ENCODE measurements at regions not wholly inside any gene's neighbourhood (a gene's known extent, or its start where the extent isn't known, plus 50 kb on each side); places are given as distances from the start of the nearest gene placed in this dataset.

DNA sequence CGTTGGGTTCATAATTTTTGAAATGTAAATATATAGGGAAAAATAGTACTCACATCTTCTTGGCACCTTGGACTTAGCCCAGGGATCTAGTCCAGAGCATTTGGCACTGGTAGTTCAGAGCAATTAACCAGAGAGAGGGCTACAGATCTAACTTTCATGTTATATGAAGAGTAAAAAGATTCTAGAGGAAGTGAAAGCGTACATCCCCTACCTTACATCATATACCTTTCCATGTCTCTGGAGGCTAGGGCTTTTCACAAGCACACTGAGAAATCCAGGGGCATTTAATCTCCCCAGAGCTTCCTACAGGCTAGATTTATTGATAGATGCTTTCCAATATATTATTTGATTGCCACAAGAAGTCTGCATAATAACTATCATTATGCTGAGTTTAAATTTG is 687.5 kb upstream of the FBXO33 start:
- H3K9ac ChIP-seq (ENCODE audit: low read depth in 1 of 2, low read length in 2 of 2) = no peak overlapping the region
- 78% methylated on average over 2 of the region's 2 CpGs for WGBS
- H3K27ac ChIP-seq (ENCODE audit: low read depth in 1 of 2, low read length in 2 of 2) = no peak overlapping the region
- peaks cover 0 to 3% (median 0%) of the 10 kb centered on the region in 4 donors for H3K4me1 ChIP-seq (ENCODE audit: control insufficient read depth in 4 of 4, insufficient read depth in 4 of 4, low read length in 3 of 4)
- no peak for DNase-seq (ENCODE audit: low spot score)
- H3K9me3 ChIP-seq (ENCODE audit: control insufficient read depth in 4 of 4, low read length in 3 of 4) = no peaks in the 10 kb centered on the region
- TF ChIP-seq EGR1 (IDR thresholded peaks at IDR 0.05; ENCODE audit: low read depth in 2 of 2) (no peak), TAF1 (conservative IDR thresholded peaks at IDR 0.05) (no peak), GABPA (IDR thresholded peaks at IDR 0.05 in 1 of 2, conservative IDR thresholded peaks at IDR 0.05 in 1 of 2) (no peak), JUND (IDR thresholded peaks at IDR 0.05) (no peak), YY1 (IDR thresholded peaks at IDR 0.05) (no peak)
- TF ChIP-seq, protein P1, sequence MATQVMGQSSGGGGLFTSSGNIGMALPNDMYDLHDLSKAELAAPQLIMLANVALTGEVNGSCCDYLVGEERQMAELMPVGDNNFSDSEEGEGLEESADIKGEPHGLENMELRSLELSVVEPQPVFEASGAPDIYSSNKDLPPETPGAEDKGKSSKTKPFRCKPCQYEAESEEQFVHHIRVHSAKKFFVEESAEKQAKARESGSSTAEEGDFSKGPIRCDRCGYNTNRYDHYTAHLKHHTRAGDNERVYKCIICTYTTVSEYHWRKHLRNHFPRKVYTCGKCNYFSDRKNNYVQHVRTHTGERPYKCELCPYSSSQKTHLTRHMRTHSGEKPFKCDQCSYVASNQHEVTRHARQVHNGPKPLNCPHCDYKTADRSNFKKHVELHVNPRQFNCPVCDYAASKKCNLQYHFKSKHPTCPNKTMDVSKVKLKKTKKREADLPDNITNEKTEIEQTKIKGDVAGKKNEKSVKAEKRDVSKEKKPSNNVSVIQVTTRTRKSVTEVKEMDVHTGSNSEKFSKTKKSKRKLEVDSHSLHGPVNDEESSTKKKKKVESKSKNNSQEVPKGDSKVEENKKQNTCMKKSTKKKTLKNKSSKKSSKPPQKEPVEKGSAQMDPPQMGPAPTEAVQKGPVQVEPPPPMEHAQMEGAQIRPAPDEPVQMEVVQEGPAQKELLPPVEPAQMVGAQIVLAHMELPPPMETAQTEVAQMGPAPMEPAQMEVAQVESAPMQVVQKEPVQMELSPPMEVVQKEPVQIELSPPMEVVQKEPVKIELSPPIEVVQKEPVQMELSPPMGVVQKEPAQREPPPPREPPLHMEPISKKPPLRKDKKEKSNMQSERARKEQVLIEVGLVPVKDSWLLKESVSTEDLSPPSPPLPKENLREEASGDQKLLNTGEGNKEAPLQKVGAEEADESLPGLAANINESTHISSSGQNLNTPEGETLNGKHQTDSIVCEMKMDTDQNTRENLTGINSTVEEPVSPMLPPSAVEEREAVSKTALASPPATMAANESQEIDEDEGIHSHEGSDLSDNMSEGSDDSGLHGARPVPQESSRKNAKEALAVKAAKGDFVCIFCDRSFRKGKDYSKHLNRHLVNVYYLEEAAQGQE (IDR thresholded peaks at IDR 0.05) = no peak
- TF ChIP-seq, protein P2, sequence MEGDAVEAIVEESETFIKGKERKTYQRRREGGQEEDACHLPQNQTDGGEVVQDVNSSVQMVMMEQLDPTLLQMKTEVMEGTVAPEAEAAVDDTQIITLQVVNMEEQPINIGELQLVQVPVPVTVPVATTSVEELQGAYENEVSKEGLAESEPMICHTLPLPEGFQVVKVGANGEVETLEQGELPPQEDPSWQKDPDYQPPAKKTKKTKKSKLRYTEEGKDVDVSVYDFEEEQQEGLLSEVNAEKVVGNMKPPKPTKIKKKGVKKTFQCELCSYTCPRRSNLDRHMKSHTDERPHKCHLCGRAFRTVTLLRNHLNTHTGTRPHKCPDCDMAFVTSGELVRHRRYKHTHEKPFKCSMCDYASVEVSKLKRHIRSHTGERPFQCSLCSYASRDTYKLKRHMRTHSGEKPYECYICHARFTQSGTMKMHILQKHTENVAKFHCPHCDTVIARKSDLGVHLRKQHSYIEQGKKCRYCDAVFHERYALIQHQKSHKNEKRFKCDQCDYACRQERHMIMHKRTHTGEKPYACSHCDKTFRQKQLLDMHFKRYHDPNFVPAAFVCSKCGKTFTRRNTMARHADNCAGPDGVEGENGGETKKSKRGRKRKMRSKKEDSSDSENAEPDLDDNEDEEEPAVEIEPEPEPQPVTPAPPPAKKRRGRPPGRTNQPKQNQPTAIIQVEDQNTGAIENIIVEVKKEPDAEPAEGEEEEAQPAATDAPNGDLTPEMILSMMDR (IDR thresholded peaks at IDR 0.05; ENCODE audit: low read depth, low read length, missing input control) = no peak
- TF ChIP-seq, protein P3, sequence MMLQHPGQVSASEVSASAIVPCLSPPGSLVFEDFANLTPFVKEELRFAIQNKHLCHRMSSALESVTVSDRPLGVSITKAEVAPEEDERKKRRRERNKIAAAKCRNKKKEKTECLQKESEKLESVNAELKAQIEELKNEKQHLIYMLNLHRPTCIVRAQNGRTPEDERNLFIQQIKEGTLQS (IDR thresholded peaks at IDR 0.05) = no peak
- H3K27me3 ChIP-seq (ENCODE audit: control insufficient read depth in 4 of 4, insufficient read depth in 4 of 4, low read length in 3 of 4) = no peaks in the 10 kb centered on the region
- no peaks in the 10 kb centered on the region for H3K36me3 ChIP-seq (ENCODE audit: control insufficient read depth in 4 of 4, insufficient read depth in 3 of 4, low read depth in 1 of 4, low read length in 3 of 4)
- no peak overlapping the region for H3K4me3 ChIP-seq (ENCODE audit: low read depth in 1 of 3, low read length in 3 of 3)

DNA sequence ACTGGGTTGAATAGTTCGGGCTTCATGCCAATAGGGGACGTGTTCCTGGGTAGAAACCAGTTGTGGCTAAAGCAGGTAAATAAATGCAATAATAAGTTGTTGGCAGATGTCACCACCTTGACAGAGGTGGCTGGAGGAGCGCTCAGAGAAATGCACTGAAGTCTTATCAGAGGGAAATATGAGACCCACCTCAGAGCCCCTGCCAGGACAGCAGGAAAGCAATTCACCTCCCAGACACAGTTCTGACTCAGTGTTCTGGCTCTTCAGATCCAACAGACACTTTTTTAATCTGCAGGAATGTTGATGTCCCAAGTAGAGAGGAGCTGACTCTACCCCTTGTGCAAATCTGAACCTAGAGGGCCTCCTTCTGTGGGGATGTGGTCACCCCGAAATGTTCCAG is 687.1 kb upstream of the FBXO33 start:
- Histone ChIP-seq H3K36me3 (ENCODE audit: control insufficient read depth in 4 of 4, insufficient read depth in 3 of 4, low read depth in 1 of 4, low read length in 3 of 4) (no peaks in the 10 kb centered on the region), H3K4me1 (ENCODE audit: control insufficient read depth in 4 of 4, insufficient read depth in 4 of 4, low read length in 3 of 4) (peaks cover 0 to 3% (median 0%) of the 10 kb centered on the region in 4 donors), H3K4me3 (ENCODE audit: low read depth in 1 of 3, low read length in 3 of 3) (no peak overlapping the region), H3K9me3 (ENCODE audit: control insufficient read depth in 4 of 4, low read length in 3 of 4) (no peaks in the 10 kb centered on the region), H3K9ac (ENCODE audit: low read depth in 1 of 2, low read length in 2 of 2) (no peak overlapping the region), H3K27ac (ENCODE audit: low read depth in 1 of 2, low read length in 2 of 2) (no peak overlapping the region), H3K27me3 (ENCODE audit: control insufficient read depth in 4 of 4, insufficient read depth in 4 of 4, low read length in 3 of 4) (no peaks in the 10 kb centered on the region)
- 83% methylated on average over 4 of the region's 4 CpGs for WGBS
- no peak for DNase-seq (ENCODE audit: low spot score)
- TF ChIP-seq NR2F2 (IDR thresholded peaks at IDR 0.05) (no peak), GABPA (IDR thresholded peaks at IDR 0.05 in 1 of 2, conservative IDR thresholded peaks at IDR 0.05 in 1 of 2) (no peak), FOXA2 (IDR thresholded peaks at IDR 0.05) (no peak), HNF4A (conservative IDR thresholded peaks at IDR 0.05) (no peak), JUND (IDR thresholded peaks at IDR 0.05) (no peak), HNF4G (IDR thresholded peaks at IDR 0.05) (no peak), RAD21 (IDR thresholded peaks at IDR 0.05) (no peak), RXRA (IDR thresholded peaks at IDR 0.05) (no peak), YY1 (IDR thresholded peaks at IDR 0.05) (no peak), EGR1 (IDR thresholded peaks at IDR 0.05; ENCODE audit: low read depth in 2 of 2) (no peak), TAF1 (conservative IDR thresholded peaks at IDR 0.05) (no peak)
- TF ChIP-seq, protein P1 (IDR thresholded peaks at IDR 0.05) = no peak
- TF ChIP-seq, protein P4, sequence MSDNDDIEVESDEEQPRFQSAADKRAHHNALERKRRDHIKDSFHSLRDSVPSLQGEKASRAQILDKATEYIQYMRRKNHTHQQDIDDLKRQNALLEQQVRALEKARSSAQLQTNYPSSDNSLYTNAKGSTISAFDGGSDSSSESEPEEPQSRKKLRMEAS (IDR thresholded peaks at IDR 0.05) = no peak
- TF ChIP-seq, protein P3 (IDR thresholded peaks at IDR 0.05) = no peak
- TF ChIP-seq, protein P5, sequence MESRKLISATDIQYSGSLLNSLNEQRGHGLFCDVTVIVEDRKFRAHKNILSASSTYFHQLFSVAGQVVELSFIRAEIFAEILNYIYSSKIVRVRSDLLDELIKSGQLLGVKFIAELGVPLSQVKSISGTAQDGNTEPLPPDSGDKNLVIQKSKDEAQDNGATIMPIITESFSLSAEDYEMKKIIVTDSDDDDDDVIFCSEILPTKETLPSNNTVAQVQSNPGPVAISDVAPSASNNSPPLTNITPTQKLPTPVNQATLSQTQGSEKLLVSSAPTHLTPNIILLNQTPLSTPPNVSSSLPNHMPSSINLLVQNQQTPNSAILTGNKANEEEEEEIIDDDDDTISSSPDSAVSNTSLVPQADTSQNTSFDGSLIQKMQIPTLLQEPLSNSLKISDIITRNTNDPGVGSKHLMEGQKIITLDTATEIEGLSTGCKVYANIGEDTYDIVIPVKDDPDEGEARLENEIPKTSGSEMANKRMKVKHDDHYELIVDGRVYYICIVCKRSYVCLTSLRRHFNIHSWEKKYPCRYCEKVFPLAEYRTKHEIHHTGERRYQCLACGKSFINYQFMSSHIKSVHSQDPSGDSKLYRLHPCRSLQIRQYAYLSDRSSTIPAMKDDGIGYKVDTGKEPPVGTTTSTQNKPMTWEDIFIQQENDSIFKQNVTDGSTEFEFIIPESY (IDR thresholded peaks at IDR 0.05) = no peak
- TF ChIP-seq, protein P2 (IDR thresholded peaks at IDR 0.05; ENCODE audit: low read depth, low read length, missing input control) = no peak
